Upper lobe of right lung (tissue), 1 donor: ENCODE measurements at regions not wholly inside any gene's neighbourhood (a gene's known extent, or its start where the extent isn't known, plus 50 kb on each side); places are given as distances from the start of the nearest gene placed in this dataset.

Experiments used
- ATAC-seq: fragments of 200-7000 bp; cut with Tn5 transposase; one replicate; pipeline ENCODE4 v1.9.1; 2020; ENCODE audit warnings: mild to moderate bottlenecking, moderate library complexity
- DNase-seq: peaks from one replicate; pipeline ENCODE4 v3.0.0-alpha.2; 2020
- H3K27ac ChIP-seq: fragments of 200-600 bp; one replicate; pipeline ENCODE4 v1.8.0; 2022
- H3K27me3 ChIP-seq: fragments of 200-600 bp; one replicate; pipeline ENCODE4 v1.8.0; 2022; ENCODE audit warnings: mild to moderate bottlenecking
- H3K36me3 ChIP-seq: fragments of 200-600 bp; one replicate; pipeline ENCODE4 v1.8.0; 2022
- H3K4me1 ChIP-seq: fragments of 200-600 bp; one replicate; pipeline ENCODE4 v1.8.0; 2022
- H3K4me3 ChIP-seq: fragments of 200-600 bp; one replicate; pipeline ENCODE4 v1.8.0; 2022; ENCODE audit warnings: mild to moderate bottlenecking
- H3K9me3 ChIP-seq: fragments of 200-600 bp; one replicate; pipeline ENCODE4 v1.8.0; 2022
- intact Hi-C: fragments of 100-400 bp; cut with DNase I; formaldehyde crosslinking; loops from one replicate; pipeline ENCODE4 v1.11.0; 2022
- TF ChIP-seq, protein P1 (sequence below): fragments of 200-600 bp; IDR thresholded peaks from one replicate; pipeline ENCODE4 v1.8.0; 2022; ENCODE audit warnings: antibody characterized with exemption
- donor health status: DM: no; HTN: yes; CAD: no; lungs with severe emphysema.

DNA sequence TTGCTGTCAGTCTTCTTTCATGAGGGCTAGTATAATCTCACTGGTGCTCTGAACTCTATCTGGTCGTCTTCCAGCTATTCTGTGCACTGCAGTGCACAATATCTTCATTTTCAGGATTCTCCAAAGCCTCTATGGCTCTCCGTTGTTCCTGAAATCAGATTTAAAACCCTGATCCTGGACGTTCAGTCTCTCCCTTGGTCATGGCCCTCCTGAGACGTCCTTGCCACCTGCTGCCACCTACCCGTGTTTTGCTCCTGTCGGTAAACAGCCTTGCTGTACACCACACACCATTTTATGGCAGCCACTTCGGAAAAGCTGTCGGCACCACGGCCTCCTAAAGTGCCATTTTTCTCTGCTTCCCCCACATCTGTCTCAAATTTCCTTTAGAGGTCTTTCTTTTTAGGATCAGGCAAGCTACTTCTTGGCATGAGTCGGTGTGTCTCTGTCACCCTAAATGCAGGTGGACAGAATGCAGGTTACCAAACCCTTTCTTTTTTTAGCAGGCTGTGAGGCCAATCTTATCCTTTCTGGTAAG lies 170.0 kb downstream of the HRH4 start:
- ATAC-seq (no peak), DNase-seq (no peak)
- Histone ChIP-seq H3K9me3 (no peaks in the 10 kb centered on the region), H3K27me3 (no peaks in the 10 kb centered on the region), H3K27ac (no peak overlapping the region), H3K4me3 (no peak overlapping the region), H3K36me3 (no peaks in the 10 kb centered on the region), H3K4me1 (no peaks in the 10 kb centered on the region)
- intact Hi-C loops, result no loop called here
- TF ChIP-seq, protein P1, sequence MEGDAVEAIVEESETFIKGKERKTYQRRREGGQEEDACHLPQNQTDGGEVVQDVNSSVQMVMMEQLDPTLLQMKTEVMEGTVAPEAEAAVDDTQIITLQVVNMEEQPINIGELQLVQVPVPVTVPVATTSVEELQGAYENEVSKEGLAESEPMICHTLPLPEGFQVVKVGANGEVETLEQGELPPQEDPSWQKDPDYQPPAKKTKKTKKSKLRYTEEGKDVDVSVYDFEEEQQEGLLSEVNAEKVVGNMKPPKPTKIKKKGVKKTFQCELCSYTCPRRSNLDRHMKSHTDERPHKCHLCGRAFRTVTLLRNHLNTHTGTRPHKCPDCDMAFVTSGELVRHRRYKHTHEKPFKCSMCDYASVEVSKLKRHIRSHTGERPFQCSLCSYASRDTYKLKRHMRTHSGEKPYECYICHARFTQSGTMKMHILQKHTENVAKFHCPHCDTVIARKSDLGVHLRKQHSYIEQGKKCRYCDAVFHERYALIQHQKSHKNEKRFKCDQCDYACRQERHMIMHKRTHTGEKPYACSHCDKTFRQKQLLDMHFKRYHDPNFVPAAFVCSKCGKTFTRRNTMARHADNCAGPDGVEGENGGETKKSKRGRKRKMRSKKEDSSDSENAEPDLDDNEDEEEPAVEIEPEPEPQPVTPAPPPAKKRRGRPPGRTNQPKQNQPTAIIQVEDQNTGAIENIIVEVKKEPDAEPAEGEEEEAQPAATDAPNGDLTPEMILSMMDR, result no peak

DNA sequence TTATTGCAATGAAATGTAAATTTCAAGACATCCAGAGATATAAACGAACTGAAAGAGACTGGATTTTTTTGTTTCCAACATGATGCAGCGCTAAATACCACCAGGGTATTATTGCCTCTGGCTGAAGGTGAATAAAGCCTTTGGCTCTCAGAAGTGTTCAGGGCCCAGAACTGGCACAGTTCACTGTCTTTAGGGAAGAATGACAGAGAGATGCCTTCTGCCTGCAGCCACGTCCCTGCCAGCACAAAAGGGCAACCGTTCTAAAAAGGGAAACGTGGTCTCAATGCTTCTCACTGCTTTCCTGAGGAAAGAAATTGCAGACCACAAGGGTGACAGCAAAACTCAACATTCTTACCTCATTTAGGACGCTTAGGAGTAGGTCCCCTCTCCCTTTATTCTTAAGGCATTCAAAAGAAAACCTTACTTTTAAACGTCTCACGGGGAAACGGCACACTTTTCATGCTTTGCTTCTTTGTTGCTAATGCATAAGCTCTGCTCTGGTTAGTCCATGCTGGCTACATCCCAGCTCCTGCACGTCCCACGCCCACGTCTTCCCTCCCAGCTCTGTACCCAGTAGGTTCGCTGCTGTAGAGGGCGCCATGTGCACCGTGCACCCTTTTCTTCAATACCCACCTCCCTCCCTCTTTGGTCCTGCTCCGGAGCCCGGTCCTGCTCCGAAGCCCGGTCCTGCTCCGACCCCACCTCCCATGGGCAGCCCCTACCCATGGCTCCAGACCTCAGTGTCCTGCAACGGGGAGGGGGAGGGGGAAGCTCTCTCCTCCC lies 171.0 kb downstream of the HRH4 start:
- DNase-seq (no peak), ATAC-seq (peak; percentile 45)
- Histone ChIP-seq H3K4me3 (no peak overlapping the region), H3K9me3 (no peaks in the 10 kb centered on the region), H3K27me3 (no peaks in the 10 kb centered on the region), H3K36me3 (no peaks in the 10 kb centered on the region), H3K4me1 (no peaks in the 10 kb centered on the region), H3K27ac (no peak overlapping the region)
- TF ChIP-seq, protein P1, result no peak
- intact Hi-C loops, result no loop called here

DNA sequence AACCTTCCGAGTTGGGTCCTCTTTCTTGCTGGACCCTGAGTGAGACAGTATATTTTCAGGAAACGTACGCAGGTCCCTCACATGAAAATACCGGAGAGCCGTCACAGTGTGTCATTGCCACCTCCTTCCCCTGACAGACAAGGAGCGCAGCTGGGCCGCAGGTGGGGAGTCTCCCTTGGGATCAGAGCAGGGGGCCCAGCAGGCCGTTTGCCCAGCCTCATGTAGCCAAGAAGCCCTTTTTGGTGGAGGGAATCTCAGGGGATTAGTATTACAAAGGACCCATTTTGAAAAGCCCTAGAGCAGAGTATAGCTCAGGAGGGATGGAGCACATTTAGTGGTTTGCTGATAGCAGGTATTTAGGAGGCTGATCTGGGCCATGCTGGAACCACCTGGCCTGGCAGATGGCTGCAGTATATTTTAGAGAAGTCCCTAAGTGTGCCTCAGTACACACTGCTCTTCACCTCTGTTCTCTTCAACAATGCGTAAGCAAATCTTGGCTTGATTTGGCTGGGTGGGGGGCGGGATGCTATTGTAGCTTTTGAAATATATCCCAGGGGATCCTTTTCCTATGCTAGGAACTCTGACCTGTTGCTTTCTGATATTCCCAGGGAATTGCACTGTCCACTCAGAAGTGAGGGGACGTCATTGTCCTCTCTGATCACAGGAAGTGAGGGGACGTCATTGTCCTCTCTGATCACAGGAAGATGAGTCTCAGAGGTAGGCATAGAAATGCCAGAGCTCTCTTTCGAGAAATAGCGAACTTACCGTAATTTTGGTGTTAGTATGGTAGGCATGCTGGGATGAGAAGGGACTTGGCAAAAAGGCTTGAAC lies 171.9 kb downstream of the HRH4 start:
- H3K4me3 ChIP-seq, result no peak overlapping the region
- no peaks in the 10 kb centered on the region for H3K9me3 ChIP-seq
- H3K27ac ChIP-seq, result no peak overlapping the region
- intact Hi-C loops, result no loop called here
- H3K36me3 ChIP-seq, result no peaks in the 10 kb centered on the region
- no peak for DNase-seq
- ATAC-seq, result peak; percentile 10
- TF ChIP-seq, protein P1, result no peak
- H3K27me3 ChIP-seq, result no peaks in the 10 kb centered on the region
- H3K4me1 ChIP-seq, result no peaks in the 10 kb centered on the region

DNA sequence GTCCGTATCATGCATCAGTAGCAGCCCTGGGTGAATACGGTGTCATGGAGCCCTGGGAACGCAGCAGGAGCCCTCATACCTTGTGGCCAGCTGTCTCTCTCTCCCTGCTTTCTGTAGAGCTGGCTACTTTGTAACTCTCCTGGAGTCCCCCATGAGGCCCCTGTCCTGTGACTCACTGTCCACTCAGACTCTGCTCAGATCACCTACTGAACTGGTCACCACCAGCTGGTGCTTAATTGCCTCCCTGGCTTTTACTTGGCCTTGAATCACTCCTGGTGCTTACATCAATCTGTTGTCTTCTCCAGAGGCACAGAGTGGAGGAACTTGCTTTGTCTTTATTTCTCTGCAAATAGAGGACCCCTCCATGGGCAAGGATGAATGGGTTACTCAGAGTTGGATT lies 172.7 kb downstream of the HRH4 start:
- DNase-seq (no peak), ATAC-seq (no peak)
- no peak overlapping the region for H3K27ac ChIP-seq
- no peaks in the 10 kb centered on the region for H3K4me1 ChIP-seq
- intact Hi-C loops, result no loop called here
- H3K9me3 ChIP-seq, result no peaks in the 10 kb centered on the region
- no peaks in the 10 kb centered on the region for H3K36me3 ChIP-seq
- no peak overlapping the region for H3K4me3 ChIP-seq
- TF ChIP-seq, protein P1, result no peak
- no peaks in the 10 kb centered on the region for H3K27me3 ChIP-seq

DNA sequence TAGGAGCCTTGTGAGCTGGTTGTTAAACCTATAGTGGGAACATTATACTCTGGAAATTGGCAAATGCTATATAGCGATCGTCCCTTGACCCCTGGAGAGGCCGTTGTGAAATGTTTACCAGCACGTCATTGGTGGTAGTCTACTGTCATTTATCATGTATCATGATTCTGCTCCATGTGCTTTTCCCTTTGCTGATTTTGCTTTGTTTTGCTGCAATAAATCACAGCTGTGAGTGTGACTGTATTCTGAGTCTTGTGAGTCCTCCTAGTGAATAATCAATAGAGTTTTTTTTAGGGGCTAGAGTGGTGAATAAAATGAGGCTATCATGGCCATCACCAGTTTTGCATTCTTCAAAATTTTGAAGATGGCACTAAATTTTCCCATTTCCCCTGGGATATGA lies 189.1 kb downstream of the HRH4 start:
- Histone ChIP-seq H3K36me3 (no peaks in the 10 kb centered on the region), H3K4me1 (no peaks in the 10 kb centered on the region), H3K27ac (no peak overlapping the region), H3K4me3 (no peak overlapping the region), H3K9me3 (no peaks in the 10 kb centered on the region), H3K27me3 (no peaks in the 10 kb centered on the region)
- intact Hi-C loops, result no loop called here
- ATAC-seq, result no peak
- TF ChIP-seq, protein P1, result no peak
- no peak for DNase-seq
